ENCODE measurements at regions not wholly inside any gene's neighbourhood (a gene's known extent, or its start where the extent isn't known, plus 50 kb on each side); places are given as distances from the start of the nearest gene placed in this dataset.

GRCh38 chr3:178422406-178422805 is 113.8 kb upstream of the KCNMB2 start:
- H3K4me3 Mint-ChIP-seq, result no peak overlapping the region
- H3K27ac Mint-ChIP-seq, result no peak overlapping the region
- peaks cover 0 to 2% (median 0%) of the 10 kb centered on the region in 3 donors for H3K9me3 Mint-ChIP-seq
- H3K27me3 Mint-ChIP-seq, result no peaks in the 10 kb centered on the region
- peaks cover 0 to 3% (median 2%) of the 10 kb centered on the region in 3 donors for H3K4me1 Mint-ChIP-seq
- no peaks in the 10 kb centered on the region for H3K36me3 Mint-ChIP-seq

GRCh38 chr3:178428037-178428436 is 108.2 kb upstream of the KCNMB2 start:
- no peak overlapping the region for H3K4me3 Mint-ChIP-seq
- no peaks in the 10 kb centered on the region for H3K4me1 Mint-ChIP-seq
- H3K9me3 Mint-ChIP-seq, result peaks cover 0 to 1% (median 0%) of the 10 kb centered on the region in 3 donors
- H3K27ac Mint-ChIP-seq, result no peak overlapping the region
- H3K27me3 Mint-ChIP-seq, result no peaks in the 10 kb centered on the region
- no peaks in the 10 kb centered on the region for H3K36me3 Mint-ChIP-seq

- H3K27me3 Mint-ChIP-seq, result no peaks in the 10 kb centered on the region
- H3K4me3 Mint-ChIP-seq, result no peak overlapping the region
- H3K27ac Mint-ChIP-seq, result no peak overlapping the region
- H3K4me1 Mint-ChIP-seq, result peaks cover 2 to 5% (median 4%) of the 10 kb centered on the region in 3 donors
- peaks cover 0 to 1% (median 0%) of the 10 kb centered on the region in 3 donors for H3K9me3 Mint-ChIP-seq
- H3K36me3 Mint-ChIP-seq, result no peaks in the 10 kb centered on the region
Observed at GRCh38 chr3:178434206-178434805, 101.9 kb upstream of the KCNMB2 start.

GRCh38 chr3:178435575-178435974 is 100.7 kb upstream of the KCNMB2 start:
- Mint-ChIP-seq H3K27me3 (no peaks in the 10 kb centered on the region), H3K4me3 (no peak overlapping the region), H3K4me1 (peaks cover 2 to 5% (median 4%) of the 10 kb centered on the region in 3 donors), H3K27ac (no peak overlapping the region), H3K9me3 (peaks cover 0 to 1% (median 0%) of the 10 kb centered on the region in 3 donors), H3K36me3 (no peaks in the 10 kb centered on the region)

- Mint-ChIP-seq H3K9me3 (peaks cover 0 to 1% (median 0%) of the 10 kb centered on the region in 3 donors), H3K27ac (no peak overlapping the region), H3K4me3 (no peak overlapping the region), H3K27me3 (no peaks in the 10 kb centered on the region), H3K36me3 (no peaks in the 10 kb centered on the region), H3K4me1 (peaks cover 2 to 5% (median 4%) of the 10 kb centered on the region in 3 donors)
Observed at GRCh38 chr3:178436773-178437172, 99.5 kb upstream of the KCNMB2 start.

GRCh38 chr3:178437236-178437635 is 99.0 kb upstream of the KCNMB2 start:
- Mint-ChIP-seq H3K9me3 (peaks cover 0 to 1% (median 0%) of the 10 kb centered on the region in 3 donors), H3K36me3 (no peaks in the 10 kb centered on the region), H3K27ac (no peak overlapping the region), H3K4me3 (no peak overlapping the region), H3K27me3 (no peaks in the 10 kb centered on the region), H3K4me1 (peaks cover 2 to 5% (median 4%) of the 10 kb centered on the region in 3 donors)

GRCh38 chr3:178439504-178439903 is 96.7 kb upstream of the KCNMB2 start:
- Mint-ChIP-seq H3K36me3 (no peaks in the 10 kb centered on the region), H3K27ac (no peak overlapping the region), H3K27me3 (no peaks in the 10 kb centered on the region), H3K4me1 (peaks cover 2 to 5% (median 4%) of the 10 kb centered on the region in 3 donors), H3K9me3 (no peaks in the 10 kb centered on the region), H3K4me3 (no peak overlapping the region)

- H3K27ac Mint-ChIP-seq, result peak overlapping the region in 1 of 3 donors; percentile 33
- no peaks in the 10 kb centered on the region for H3K36me3 Mint-ChIP-seq
- H3K9me3 Mint-ChIP-seq, result no peaks in the 10 kb centered on the region
- peaks cover 2 to 5% (median 4%) of the 10 kb centered on the region in 3 donors for H3K4me1 Mint-ChIP-seq
- H3K4me3 Mint-ChIP-seq, result no peak overlapping the region
- H3K27me3 Mint-ChIP-seq, result no peaks in the 10 kb centered on the region
Observed at GRCh38 chr3:178440043-178440442, 96.2 kb upstream of the KCNMB2 start.

GRCh38 chr3:178443634-178444033 is 92.6 kb upstream of the KCNMB2 start:
- Mint-ChIP-seq H3K4me1 (no peaks in the 10 kb centered on the region), H3K4me3 (no peak overlapping the region), H3K27me3 (no peaks in the 10 kb centered on the region), H3K27ac (no peak overlapping the region), H3K9me3 (no peaks in the 10 kb centered on the region), H3K36me3 (no peaks in the 10 kb centered on the region)

- Mint-ChIP-seq H3K27ac (no peak overlapping the region), H3K9me3 (peaks cover 0 to 1% (median 0%) of the 10 kb centered on the region in 3 donors), H3K4me3 (no peak overlapping the region), H3K27me3 (no peaks in the 10 kb centered on the region), H3K36me3 (no peaks in the 10 kb centered on the region), H3K4me1 (no peaks in the 10 kb centered on the region)
Observed at GRCh38 chr3:178445139-178445538, 91.1 kb upstream of the KCNMB2 start.

GRCh38 chr3:178446059-178446458 is 90.2 kb upstream of the KCNMB2 start:
- H3K27ac Mint-ChIP-seq, result no peak overlapping the region
- H3K36me3 Mint-ChIP-seq, result no peaks in the 10 kb centered on the region
- no peaks in the 10 kb centered on the region for H3K27me3 Mint-ChIP-seq
- no peak overlapping the region for H3K4me3 Mint-ChIP-seq
- H3K9me3 Mint-ChIP-seq, result peaks cover 0 to 1% (median 0%) of the 10 kb centered on the region in 3 donors
- H3K4me1 Mint-ChIP-seq, result no peaks in the 10 kb centered on the region

- Mint-ChIP-seq H3K4me1 (no peaks in the 10 kb centered on the region), H3K36me3 (no peaks in the 10 kb centered on the region), H3K4me3 (no peak overlapping the region), H3K27ac (no peak overlapping the region), H3K27me3 (no peaks in the 10 kb centered on the region), H3K9me3 (peaks cover 0 to 1% (median 0%) of the 10 kb centered on the region in 3 donors)
Observed at GRCh38 chr3:178450476-178450875, 85.8 kb upstream of the KCNMB2 start.

GRCh38 chr3:178451799-178452198 is 84.4 kb upstream of the KCNMB2 start:
- peaks cover 5% of the 10 kb centered on the region for H3K27me3 Mint-ChIP-seq
- H3K4me3 Mint-ChIP-seq, result no peak overlapping the region
- H3K27ac Mint-ChIP-seq, result no peak overlapping the region

GRCh38 chr3:178454726-178455125 is 81.5 kb upstream of the KCNMB2 start:
- Mint-ChIP-seq H3K27ac (no peak overlapping the region), H3K4me3 (no peak overlapping the region), H3K27me3 (peaks cover 7% of the 10 kb centered on the region), H3K4me1 (no peaks in the 10 kb centered on the region), H3K36me3 (no peaks in the 10 kb centered on the region), H3K9me3 (no peaks in the 10 kb centered on the region)

More at GRCh38 chr3:178451799-178452198, 84.4 kb upstream of the KCNMB2 start:
- H3K4me1 Mint-ChIP-seq, result no peaks in the 10 kb centered on the region
- H3K36me3 Mint-ChIP-seq, result no peaks in the 10 kb centered on the region
- peaks cover 0 to 1% (median 0%) of the 10 kb centered on the region in 3 donors for H3K9me3 Mint-ChIP-seq

- Mint-ChIP-seq H3K27ac (no peak overlapping the region), H3K4me3 (no peak overlapping the region), H3K9me3 (no peaks in the 10 kb centered on the region), H3K4me1 (no peaks in the 10 kb centered on the region), H3K27me3 (peaks cover 7% of the 10 kb centered on the region), H3K36me3 (no peaks in the 10 kb centered on the region)
Observed at GRCh38 chr3:178455226-178455625, 81.0 kb upstream of the KCNMB2 start.

- Mint-ChIP-seq H3K27me3 (peaks cover 7% of the 10 kb centered on the region), H3K4me1 (no peaks in the 10 kb centered on the region), H3K27ac (no peak overlapping the region), H3K36me3 (no peaks in the 10 kb centered on the region), H3K9me3 (no peaks in the 10 kb centered on the region), H3K4me3 (no peak overlapping the region)
Observed at GRCh38 chr3:178455946-178456345, 80.3 kb upstream of the KCNMB2 start.

Measured in IgD-negative memory B cell (primary cell).